ENCODE measurements at regions not wholly inside any gene's neighbourhood (a gene's known extent, or its start where the extent isn't known, plus 50 kb on each side); places are given as distances from the start of the nearest gene placed in this dataset.

DNA sequence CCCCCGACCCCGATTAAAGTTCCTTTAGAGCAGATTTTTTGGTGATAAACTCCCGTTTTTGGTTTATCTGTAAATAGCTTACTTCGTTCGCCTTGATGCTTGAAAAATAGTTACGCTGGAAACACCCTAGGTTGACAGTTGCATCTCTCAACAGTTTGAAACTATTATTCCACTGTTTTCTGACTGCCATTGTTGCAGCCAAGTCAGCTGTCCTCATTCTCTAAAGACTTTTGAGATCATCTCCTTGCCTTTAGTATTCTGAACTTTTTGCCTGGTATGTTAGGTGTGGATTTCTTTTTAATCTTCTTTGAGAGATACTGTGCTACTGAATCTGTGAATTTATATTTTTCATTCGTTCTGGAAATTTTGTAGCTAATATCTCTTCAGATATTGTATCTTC lies 122.7 kb upstream of the NSMCE3 start:
- no peaks in the 10 kb centered on the region for H3K36me3 Mint-ChIP-seq
- no peaks in the 10 kb centered on the region for H3K27me3 Mint-ChIP-seq
- H3K27ac Mint-ChIP-seq: no peak overlapping the region
- TF ChIP-seq, protein P1, sequence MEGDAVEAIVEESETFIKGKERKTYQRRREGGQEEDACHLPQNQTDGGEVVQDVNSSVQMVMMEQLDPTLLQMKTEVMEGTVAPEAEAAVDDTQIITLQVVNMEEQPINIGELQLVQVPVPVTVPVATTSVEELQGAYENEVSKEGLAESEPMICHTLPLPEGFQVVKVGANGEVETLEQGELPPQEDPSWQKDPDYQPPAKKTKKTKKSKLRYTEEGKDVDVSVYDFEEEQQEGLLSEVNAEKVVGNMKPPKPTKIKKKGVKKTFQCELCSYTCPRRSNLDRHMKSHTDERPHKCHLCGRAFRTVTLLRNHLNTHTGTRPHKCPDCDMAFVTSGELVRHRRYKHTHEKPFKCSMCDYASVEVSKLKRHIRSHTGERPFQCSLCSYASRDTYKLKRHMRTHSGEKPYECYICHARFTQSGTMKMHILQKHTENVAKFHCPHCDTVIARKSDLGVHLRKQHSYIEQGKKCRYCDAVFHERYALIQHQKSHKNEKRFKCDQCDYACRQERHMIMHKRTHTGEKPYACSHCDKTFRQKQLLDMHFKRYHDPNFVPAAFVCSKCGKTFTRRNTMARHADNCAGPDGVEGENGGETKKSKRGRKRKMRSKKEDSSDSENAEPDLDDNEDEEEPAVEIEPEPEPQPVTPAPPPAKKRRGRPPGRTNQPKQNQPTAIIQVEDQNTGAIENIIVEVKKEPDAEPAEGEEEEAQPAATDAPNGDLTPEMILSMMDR (conservative IDR thresholded peaks at IDR 0.05): no peak
- no peak overlapping the region for H3K4me3 Mint-ChIP-seq
- H3K4me1 Mint-ChIP-seq (ENCODE audit: unreplicated experiment): no peaks in the 10 kb centered on the region
- H3K9me3 Mint-ChIP-seq: peaks cover 5% of the 10 kb centered on the region
- no peak for DNase-seq (ENCODE audit: extremely low spot score, unreplicated experiment)

DNA sequence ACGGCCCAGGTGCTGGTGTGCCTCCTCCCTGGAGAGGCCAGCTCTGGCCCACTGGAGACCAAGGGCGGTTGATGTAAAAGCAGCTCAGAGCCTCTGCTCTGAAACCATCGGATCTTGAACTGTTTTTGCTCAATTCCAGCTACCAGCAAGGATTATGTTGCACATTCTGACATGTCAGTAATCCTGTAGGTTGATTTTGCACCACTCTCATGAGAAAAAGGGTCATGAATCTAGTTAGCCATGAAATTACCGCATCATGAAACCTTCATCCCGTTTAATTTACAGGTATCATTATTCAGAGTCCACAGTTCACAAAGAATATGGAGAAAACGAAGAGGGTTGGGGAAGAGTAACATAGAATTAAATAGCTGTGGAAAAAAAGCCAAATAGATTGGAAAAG lies 120.4 kb upstream of the NSMCE3 start:
- DNase-seq (ENCODE audit: extremely low spot score, unreplicated experiment): no peak
- peaks cover 2% of the 10 kb centered on the region for H3K4me1 Mint-ChIP-seq (ENCODE audit: unreplicated experiment)
- H3K4me3 Mint-ChIP-seq: no peak overlapping the region
- H3K9me3 Mint-ChIP-seq: peaks cover 5% of the 10 kb centered on the region
- no peak overlapping the region for H3K27ac Mint-ChIP-seq
- H3K27me3 Mint-ChIP-seq: peaks cover 1% of the 10 kb centered on the region
- TF ChIP-seq, protein P1 (conservative IDR thresholded peaks at IDR 0.05): no peak
- H3K36me3 Mint-ChIP-seq: no peaks in the 10 kb centered on the region

DNA sequence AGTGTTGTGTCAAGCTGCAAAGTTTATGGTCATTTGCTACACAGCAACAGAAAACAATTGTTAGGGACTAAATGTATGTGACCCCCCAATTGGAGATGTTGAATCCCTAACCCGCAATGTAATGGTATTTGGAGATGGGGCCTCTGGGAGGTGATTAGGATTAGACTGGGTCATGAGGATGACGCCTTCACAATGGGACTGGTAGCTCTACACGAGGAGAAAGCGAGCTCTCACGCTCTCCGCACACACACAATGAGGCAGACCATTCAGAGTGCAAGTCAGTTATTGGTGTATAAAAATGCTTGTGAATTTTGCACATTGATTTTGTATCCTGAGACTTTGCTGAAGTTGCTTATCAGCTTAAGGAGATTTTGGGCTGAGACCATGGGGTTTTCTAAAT lies 116.9 kb upstream of the NSMCE3 start:
- no peak for DNase-seq (ENCODE audit: extremely low spot score, unreplicated experiment)
- no peaks in the 10 kb centered on the region for H3K9me3 Mint-ChIP-seq
- H3K4me1 Mint-ChIP-seq (ENCODE audit: unreplicated experiment): peaks cover 5% of the 10 kb centered on the region
- peaks cover 8% of the 10 kb centered on the region for H3K27me3 Mint-ChIP-seq
- TF ChIP-seq, protein P1 (conservative IDR thresholded peaks at IDR 0.05): no peak
- H3K4me3 Mint-ChIP-seq: no peak overlapping the region
- H3K36me3 Mint-ChIP-seq: no peaks in the 10 kb centered on the region
- H3K27ac Mint-ChIP-seq: no peak overlapping the region

DNA sequence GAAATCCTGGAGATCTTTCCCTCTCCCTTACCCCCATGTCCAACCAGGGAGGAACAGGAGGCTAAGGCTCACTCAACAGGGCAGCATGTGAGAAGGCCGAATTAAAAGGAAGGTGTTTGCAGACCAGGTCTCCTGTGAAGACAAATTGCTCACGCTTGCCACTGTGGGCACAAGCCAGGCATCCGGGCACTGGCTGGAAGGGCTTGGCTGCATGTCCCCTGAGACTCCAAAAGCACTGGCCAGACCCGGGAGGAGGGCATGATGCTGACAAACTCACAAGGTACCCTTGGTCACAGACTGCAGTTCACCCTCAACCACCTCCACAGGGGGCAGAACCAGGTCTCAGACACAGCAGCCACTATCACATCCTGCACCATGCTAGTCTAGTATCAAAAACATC lies 113.7 kb upstream of the NSMCE3 start:
- Mint-ChIP-seq H3K36me3 (no peaks in the 10 kb centered on the region), H3K9me3 (no peaks in the 10 kb centered on the region), H3K27ac (no peak overlapping the region), H3K4me1 (ENCODE audit: unreplicated experiment) (peaks cover 5% of the 10 kb centered on the region), H3K27me3 (peaks cover 8% of the 10 kb centered on the region), H3K4me3 (no peak overlapping the region)
- TF ChIP-seq, protein P1 (conservative IDR thresholded peaks at IDR 0.05): no peak
- no peak for DNase-seq (ENCODE audit: extremely low spot score, unreplicated experiment)

DNA sequence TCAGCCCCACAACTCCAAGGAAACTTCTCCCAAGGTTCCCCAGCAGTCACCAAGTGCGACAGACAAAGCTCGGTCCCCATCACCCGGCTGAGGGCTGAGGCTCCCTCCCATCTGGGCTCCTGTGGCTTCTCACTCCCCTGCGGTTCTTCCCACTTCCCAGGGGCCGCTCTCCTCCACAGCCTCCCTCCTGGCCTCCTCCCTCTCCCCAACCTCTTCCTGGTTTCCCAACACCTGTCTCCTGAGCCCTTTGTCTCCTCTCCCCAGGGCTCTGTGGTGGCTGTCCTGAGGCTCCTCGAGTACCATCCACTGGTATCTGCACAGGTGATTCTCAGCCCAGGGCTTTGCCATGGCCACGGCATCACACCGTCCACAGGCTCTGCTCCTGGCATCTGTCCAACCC lies 113.2 kb upstream of the NSMCE3 start:
- H3K36me3 Mint-ChIP-seq: no peaks in the 10 kb centered on the region

More for the DNA sequence above, 113.2 kb upstream of the NSMCE3 start:
- Mint-ChIP-seq H3K27ac (no peak overlapping the region), H3K4me1 (ENCODE audit: unreplicated experiment) (peaks cover 5% of the 10 kb centered on the region), H3K9me3 (no peaks in the 10 kb centered on the region), H3K27me3 (peaks cover 8% of the 10 kb centered on the region), H3K4me3 (no peak overlapping the region)
- DNase-seq (ENCODE audit: extremely low spot score, unreplicated experiment): no peak
- TF ChIP-seq, protein P1 (conservative IDR thresholded peaks at IDR 0.05): no peak

Measured in type B pancreatic cell (in vitro differentiated cells).